ENCODE measurements at regions not wholly inside any gene's neighbourhood (a gene's known extent, or its start where the extent isn't known, plus 50 kb on each side); places are given as distances from the start of the nearest gene placed in this dataset.
"Not testable (repeated sequence)": the region's sequence is repeated elsewhere in the genome, so short reads cannot be mapped to it uniquely, and the experiment has no call there.

- no peak for TF ChIP-seq CTCF (IDR thresholded peaks at IDR 0.05; ENCODE audit: insufficient read depth, missing control alignments)
- DNase-seq (ENCODE audit: insufficient read length, low spot score) (no peak), FAIRE-seq (no peak)
Measured at GRCh38 chr6:93676581-93676980, 257.2 kb upstream of the EPHA7 start.

GRCh38 chr6:93675856-93676417, 256.6 kb upstream of the EPHA7 start:
- no peak for DNase-seq (ENCODE audit: insufficient read length, low spot score)
- TF ChIP-seq CTCF (IDR thresholded peaks at IDR 0.05; ENCODE audit: insufficient read depth, missing control alignments), result no peak
- no peak for FAIRE-seq

- TF ChIP-seq CTCF (IDR thresholded peaks at IDR 0.05; ENCODE audit: insufficient read depth, missing control alignments), result no peak
- no peak for DNase-seq (ENCODE audit: insufficient read length, low spot score)
- no peak for FAIRE-seq
Measured at GRCh38 chr6:93663111-93663510, 243.8 kb upstream of the EPHA7 start.

- FAIRE-seq (no peak), DNase-seq (ENCODE audit: insufficient read length, low spot score) (no peak)
- no peak for TF ChIP-seq CTCF (IDR thresholded peaks at IDR 0.05; ENCODE audit: insufficient read depth, missing control alignments)
Measured at GRCh38 chr6:93654548-93654947, 235.2 kb upstream of the EPHA7 start.

GRCh38 chr6:93644611-93645010, 225.3 kb upstream of the EPHA7 start:
- DNase-seq (ENCODE audit: insufficient read length, low spot score) (no peak), FAIRE-seq (no peak)
- no peak for TF ChIP-seq CTCF (IDR thresholded peaks at IDR 0.05; ENCODE audit: insufficient read depth, missing control alignments)

GRCh38 chr6:93639126-93639525, 219.8 kb upstream of the EPHA7 start:
- no peak for TF ChIP-seq CTCF (IDR thresholded peaks at IDR 0.05; ENCODE audit: insufficient read depth, missing control alignments)
- DNase-seq (ENCODE audit: insufficient read length, low spot score), result no peak
- FAIRE-seq, result no peak

- DNase-seq (ENCODE audit: insufficient read length, low spot score); FAIRE-seq: not testable (repeated sequence)
Measured at GRCh38 chr6:93636987-93637664, 217.8 kb upstream of the EPHA7 start.

All from D721Med (cell line).